Smooth muscle cell (in vitro differentiated cells): ENCODE measurements at regions not wholly inside any gene's neighbourhood (a gene's known extent, or its start where the extent isn't known, plus 50 kb on each side); places are given as distances from the start of the nearest gene placed in this dataset.
"Not testable (repeated sequence)": the region's sequence is repeated elsewhere in the genome, so short reads cannot be mapped to it uniquely, and the experiment has no call there.

ENCODE experiments used
- DNase-seq: peaks from one replicate; lab custom pipeline; 2025; ENCODE audit not compliant: unreplicated experiment; lab: John Stamatoyannopoulos, UW
- H2AFZ ChIP-seq: fragments of 200-600 bp; sonication (generic); 2 replicates; pipeline ENCODE4 v1.6.0; 2016; ENCODE audit warnings: antibody characterized with exemption, low read depth, mild to moderate bottlenecking
- H3F3A ChIP-seq: fragments of 200-600 bp; sonication (generic); 2 replicates; pipeline ENCODE4 v1.6.0; 2017; ENCODE audit warnings: antibody characterized with exemption, low read depth
- H3K27ac ChIP-seq: fragments of 200-600 bp; sonication (generic); 2 replicates; pipeline ENCODE4 v1.5.1; 2016; ENCODE audit warnings: low read depth, mild to moderate bottlenecking
- H3K27me3 ChIP-seq: fragments of 200-600 bp; sonication (generic); 2 replicates; pipeline ENCODE4 v1.6.1; 2016; ENCODE audit warnings: low read depth, mild to moderate bottlenecking
- H3K36me3 ChIP-seq: fragments of 200-600 bp; sonication (generic); 2 replicates; pipeline ENCODE4 v1.5.1; 2016; ENCODE audit warnings: low read depth
- H3K4me1 ChIP-seq: fragments of 200-600 bp; sonication (generic); 2 replicates; pipeline ENCODE4 v1.5.1; 2016; ENCODE audit warnings: low read depth
- H3K4me2 ChIP-seq: fragments of 200-600 bp; sonication (generic); 2 replicates; pipeline ENCODE4 v1.6.0; 2016; ENCODE audit warnings: mild to moderate bottlenecking
- H3K4me3 ChIP-seq: fragments of 200-600 bp; sonication (generic); 2 replicates; pipeline ENCODE4 v1.5.1; 2016; ENCODE audit warnings: mild to moderate bottlenecking
- H3K79me2 ChIP-seq: fragments of 200-600 bp; sonication (generic); 2 replicates; pipeline ENCODE4 v1.6.0; 2016; ENCODE audit warnings: low read depth, mild to moderate bottlenecking
- H3K9ac ChIP-seq: fragments of 200-600 bp; sonication (generic); 2 replicates; pipeline ENCODE4 v1.6.0; 2016; ENCODE audit warnings: low read depth
- H3K9me3 ChIP-seq: fragments of 200-600 bp; sonication (generic); replicated peaks from 2 replicates; pipeline ENCODE4 v1.5.1; 2016; ENCODE audit warnings: low read depth
- H4K20me1 ChIP-seq: fragments of 200-600 bp; sonication (generic); 2 replicates; pipeline ENCODE4 v1.6.0; 2016; ENCODE audit warnings: low read depth
- WGBS: methylation state at CpG from one replicate; pipeline ENCODE4 v1.1.7; 2016; ENCODE audit warnings: low lambda C conversion rate; 5-methylcytosine and 5-hydroxymethylcytosine counted together
- TF ChIP-seq, protein P1 (sequence below): fragments of 200-600 bp; sonication (generic); IDR thresholded peaks from 2 replicates; pipeline ENCODE4 v1.5.1; 2017; ENCODE audit warnings: borderline replicate concordance, mild to moderate bottlenecking, antibody characterized with exemption; ENCODE audit not compliant: insufficient read depth, poor library complexity, severe bottlenecking

GRCh38 chr12:9470367-9470766 lies 137.3 kb downstream of the KLRB1 start:
- not testable (repeated sequence) for H3K27me3 ChIP-seq, H2AFZ ChIP-seq, H3K4me3 ChIP-seq, H3K36me3 ChIP-seq, H3K4me1 ChIP-seq, H3K9me3 ChIP-seq, DNase-seq, H3K9ac ChIP-seq, H4K20me1 ChIP-seq, H3K4me2 ChIP-seq, H3K79me2 ChIP-seq, H3K27ac ChIP-seq, H3F3A ChIP-seq
- 89% methylated on average over 1 of the region's 1 CpG for WGBS

DNA sequence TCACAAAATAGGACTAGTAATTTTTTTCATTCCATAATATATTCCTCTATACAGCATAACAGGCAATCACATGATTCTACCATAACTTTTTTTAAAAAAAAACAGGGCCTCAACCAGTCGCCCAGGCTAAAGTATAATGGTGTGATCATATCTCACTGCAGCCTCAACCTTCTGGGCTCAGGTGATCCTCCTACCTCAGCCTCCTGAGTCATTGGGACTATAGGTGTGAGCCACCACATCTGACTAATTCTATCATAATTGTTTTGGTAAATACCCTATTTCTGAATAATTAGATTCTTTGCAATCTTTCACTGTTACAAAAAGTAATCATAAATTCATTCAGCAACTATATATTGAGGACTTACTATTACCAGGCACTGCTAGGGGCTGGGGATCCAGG lies 137.8 kb downstream of the KLRB1 start:
- H3K27ac ChIP-seq, H4K20me1 ChIP-seq, H3K4me3 ChIP-seq, H3F3A ChIP-seq, H3K27me3 ChIP-seq, H3K9ac ChIP-seq, H3K36me3 ChIP-seq, H3K9me3 ChIP-seq, DNase-seq, H3K79me2 ChIP-seq, H3K4me2 ChIP-seq, H2AFZ ChIP-seq, H3K4me1 ChIP-seq: not testable (repeated sequence)
- WGBS, result 0% methylated on average over 1 of the region's 1 CpG

- not testable (repeated sequence) for H2AFZ ChIP-seq, H3K9me3 ChIP-seq, H3K4me2 ChIP-seq, H3K27me3 ChIP-seq, H3F3A ChIP-seq, H3K27ac ChIP-seq, H4K20me1 ChIP-seq, H3K36me3 ChIP-seq, DNase-seq, H3K79me2 ChIP-seq, H3K4me3 ChIP-seq, H3K9ac ChIP-seq, H3K4me1 ChIP-seq
- 91% methylated on average over 2 of the region's 2 CpGs for WGBS
Measured at GRCh38 chr12:9469463-9469862, 138.3 kb downstream of the KLRB1 start.

DNA sequence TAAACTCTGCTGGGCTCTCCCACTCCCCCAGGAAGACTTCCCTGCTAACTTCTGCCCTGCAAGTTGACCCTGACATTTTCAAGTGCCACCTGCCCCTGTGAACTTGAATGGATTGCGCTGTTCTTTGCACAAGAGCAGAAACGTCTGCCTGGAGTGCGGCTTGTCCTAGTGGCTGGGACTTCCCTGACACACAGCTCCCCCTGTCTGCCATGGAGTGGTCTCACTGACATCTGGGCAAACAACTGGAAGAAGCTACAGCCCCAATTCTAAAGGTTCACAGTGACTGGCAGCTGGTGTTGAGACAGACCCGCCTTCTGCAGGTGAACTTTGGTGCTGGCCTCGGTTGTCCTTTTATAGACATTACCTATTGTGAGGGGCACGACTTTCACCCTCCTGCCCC lies 138.7 kb downstream of the KLRB1 start:
- H3K27me3 ChIP-seq, H4K20me1 ChIP-seq, DNase-seq, H3K9me3 ChIP-seq, H2AFZ ChIP-seq, H3K36me3 ChIP-seq, H3K27ac ChIP-seq, H3K9ac ChIP-seq, H3K4me3 ChIP-seq, H3K79me2 ChIP-seq, H3K4me1 ChIP-seq, H3F3A ChIP-seq, H3K4me2 ChIP-seq: not testable (repeated sequence)
- 29% methylated on average over 6 of the region's 6 CpGs for WGBS
- TF ChIP-seq, protein P1, sequence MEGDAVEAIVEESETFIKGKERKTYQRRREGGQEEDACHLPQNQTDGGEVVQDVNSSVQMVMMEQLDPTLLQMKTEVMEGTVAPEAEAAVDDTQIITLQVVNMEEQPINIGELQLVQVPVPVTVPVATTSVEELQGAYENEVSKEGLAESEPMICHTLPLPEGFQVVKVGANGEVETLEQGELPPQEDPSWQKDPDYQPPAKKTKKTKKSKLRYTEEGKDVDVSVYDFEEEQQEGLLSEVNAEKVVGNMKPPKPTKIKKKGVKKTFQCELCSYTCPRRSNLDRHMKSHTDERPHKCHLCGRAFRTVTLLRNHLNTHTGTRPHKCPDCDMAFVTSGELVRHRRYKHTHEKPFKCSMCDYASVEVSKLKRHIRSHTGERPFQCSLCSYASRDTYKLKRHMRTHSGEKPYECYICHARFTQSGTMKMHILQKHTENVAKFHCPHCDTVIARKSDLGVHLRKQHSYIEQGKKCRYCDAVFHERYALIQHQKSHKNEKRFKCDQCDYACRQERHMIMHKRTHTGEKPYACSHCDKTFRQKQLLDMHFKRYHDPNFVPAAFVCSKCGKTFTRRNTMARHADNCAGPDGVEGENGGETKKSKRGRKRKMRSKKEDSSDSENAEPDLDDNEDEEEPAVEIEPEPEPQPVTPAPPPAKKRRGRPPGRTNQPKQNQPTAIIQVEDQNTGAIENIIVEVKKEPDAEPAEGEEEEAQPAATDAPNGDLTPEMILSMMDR, result peak; percentile 41

DNA sequence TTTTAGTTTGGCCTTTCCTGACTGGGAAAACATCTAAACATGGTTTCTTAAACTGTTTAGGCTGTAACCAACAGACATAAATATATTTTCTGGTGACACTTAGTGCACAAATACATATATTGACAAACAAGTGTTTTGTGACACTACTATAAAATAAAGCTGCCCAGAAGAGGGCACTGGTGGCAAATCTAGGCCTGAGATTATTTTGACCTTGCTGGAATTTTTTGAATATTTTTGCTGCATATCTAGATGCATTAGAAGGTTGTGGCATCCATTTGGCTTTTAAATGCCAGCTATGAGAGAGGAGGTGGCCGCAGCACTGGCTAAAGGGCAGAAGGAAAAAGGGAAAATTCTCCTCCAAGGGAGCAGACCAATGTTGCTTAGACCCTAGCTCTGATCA lies 139.6 kb downstream of the KLRB1 start:
- not testable (repeated sequence) for H3K4me3 ChIP-seq, H3K79me2 ChIP-seq, H3K4me2 ChIP-seq, H3K9ac ChIP-seq, H3K36me3 ChIP-seq, H3F3A ChIP-seq, H3K4me1 ChIP-seq, H3K9me3 ChIP-seq, H3K27ac ChIP-seq, DNase-seq, H3K27me3 ChIP-seq, H2AFZ ChIP-seq, H4K20me1 ChIP-seq
- WGBS, result 100% methylated on average over 1 of the region's 1 CpG

DNA sequence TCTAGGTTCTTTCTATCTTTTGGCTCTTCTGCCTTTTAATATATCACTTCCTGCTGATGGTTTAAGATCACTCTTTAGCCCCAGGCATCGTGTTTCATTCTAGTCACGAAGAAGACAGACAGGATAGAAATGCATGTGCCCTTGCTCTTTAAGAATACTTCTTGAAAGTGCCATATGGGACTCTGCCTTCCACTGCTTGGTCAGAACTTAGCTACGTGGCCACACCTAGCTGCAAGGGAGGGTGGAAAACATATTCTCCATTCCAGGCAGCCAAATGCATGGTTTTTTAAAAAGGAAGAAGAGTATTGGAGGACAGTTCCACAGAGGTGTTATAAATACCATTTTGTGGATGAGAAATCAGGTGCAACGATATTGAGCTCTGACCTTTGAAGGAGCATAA lies 143.3 kb downstream of the KLRB1 start:
- DNase-seq, result no peak
- Histone ChIP-seq H3K4me1 (no peaks in the 10 kb centered on the region), H3K27me3 (no peaks in the 10 kb centered on the region), H3F3A (no peaks in the 10 kb centered on the region), H4K20me1 (no peaks in the 10 kb centered on the region), H3K36me3 (no peaks in the 10 kb centered on the region), H3K27ac (no peak overlapping the region), H3K4me2 (no peak overlapping the region), H3K4me3 (no peak overlapping the region), H2AFZ (no peak overlapping the region), H3K79me2 (no peaks in the 10 kb centered on the region), H3K9me3 (no peaks in the 10 kb centered on the region), H3K9ac (no peak overlapping the region)
- TF ChIP-seq, protein P1, result no peak
- WGBS, result 72% methylated on average over 4 of the region's 4 CpGs

- H3K9me3 ChIP-seq, DNase-seq, H3K9ac ChIP-seq, H3K27me3 ChIP-seq, H3K27ac ChIP-seq, H4K20me1 ChIP-seq, H3K4me3 ChIP-seq, H3F3A ChIP-seq, H3K79me2 ChIP-seq, H3K36me3 ChIP-seq, H2AFZ ChIP-seq, H3K4me1 ChIP-seq, H3K4me2 ChIP-seq: not testable (repeated sequence)
- WGBS, result 81% methylated on average over 4 of the region's 4 CpGs
Measured at GRCh38 chr12:9455516-9455915, 152.2 kb downstream of the KLRB1 start.
